NCI-H128 (cell line): ENCODE measurements at regions not wholly inside any gene's neighbourhood (a gene's known extent, or its start where the extent isn't known, plus 50 kb on each side); places are given as distances from the start of the nearest gene placed in this dataset.
"Not testable (repeated sequence)": the region's sequence is repeated elsewhere in the genome, so short reads cannot be mapped to it uniquely, and the experiment has no call there.

Experiments used
- DNase-seq: peaks from one replicate; lab custom pipeline; 2025; ENCODE audit not compliant: unreplicated experiment; lab: John Stamatoyannopoulos, UW

- DNase-seq, result no peak
These were observed 119.0 kb upstream of the LIFR start for GRCh38 chr5:38675443-38675842.

DNA sequence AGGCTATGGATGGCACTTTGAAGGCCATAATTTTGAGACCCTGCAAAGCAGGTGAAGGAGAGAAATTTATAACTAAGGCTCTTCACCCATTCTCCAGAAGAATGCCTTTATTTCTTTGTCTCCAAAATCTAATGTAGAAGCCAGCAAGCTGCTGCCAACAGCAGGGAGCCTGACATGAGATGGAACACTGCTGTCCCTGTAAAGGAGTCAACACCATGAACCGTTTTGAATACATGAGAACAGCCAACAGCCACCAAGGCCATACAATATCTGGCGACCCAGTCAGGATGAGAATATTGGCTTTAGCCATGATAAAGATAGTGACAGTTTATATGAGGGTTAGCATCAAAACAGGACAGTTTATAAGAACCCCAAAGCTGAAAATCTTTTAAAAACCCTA is 121.2 kb upstream of the LIFR start:
- no peak for DNase-seq

DNA sequence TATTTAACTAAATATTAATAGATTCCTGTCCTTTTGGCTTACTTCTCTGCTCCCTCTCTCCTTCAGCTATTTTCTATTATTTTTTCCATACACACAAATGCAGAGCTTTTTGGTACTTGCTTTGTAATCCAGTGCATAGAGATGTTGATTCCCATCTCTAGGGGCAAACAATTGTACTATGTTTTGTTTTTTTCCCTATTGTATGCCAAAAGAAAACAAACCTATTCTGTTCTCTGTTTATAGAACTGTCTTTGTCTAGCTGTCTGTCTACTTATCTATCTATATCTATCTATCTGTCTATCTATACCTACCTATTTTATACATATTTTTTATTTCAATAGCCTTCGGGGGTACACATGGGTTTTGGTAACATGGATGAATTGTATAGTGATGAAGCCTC is 121.6 kb upstream of the LIFR start:
- no peak for DNase-seq

DNA sequence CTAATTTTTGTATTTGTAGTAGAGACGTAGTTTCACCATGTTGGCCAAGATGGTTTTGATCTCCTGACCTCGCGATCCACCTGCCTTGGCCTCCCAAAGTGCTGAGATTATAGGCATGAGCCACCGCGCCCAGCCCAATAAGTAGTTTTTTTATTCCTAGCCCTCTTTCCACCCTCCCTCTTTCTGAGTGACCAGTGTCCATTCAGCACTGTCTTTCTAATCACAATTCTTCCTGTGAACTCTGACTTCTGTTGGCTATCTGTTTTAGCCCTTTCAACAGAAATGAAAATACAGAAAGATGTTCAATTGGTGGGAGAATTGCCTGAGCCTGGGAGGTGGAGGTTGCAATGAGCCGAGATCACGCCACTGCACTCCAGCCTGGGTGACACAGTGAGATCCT is 122.3 kb upstream of the LIFR start:
- DNase-seq, result not testable (repeated sequence)

DNA sequence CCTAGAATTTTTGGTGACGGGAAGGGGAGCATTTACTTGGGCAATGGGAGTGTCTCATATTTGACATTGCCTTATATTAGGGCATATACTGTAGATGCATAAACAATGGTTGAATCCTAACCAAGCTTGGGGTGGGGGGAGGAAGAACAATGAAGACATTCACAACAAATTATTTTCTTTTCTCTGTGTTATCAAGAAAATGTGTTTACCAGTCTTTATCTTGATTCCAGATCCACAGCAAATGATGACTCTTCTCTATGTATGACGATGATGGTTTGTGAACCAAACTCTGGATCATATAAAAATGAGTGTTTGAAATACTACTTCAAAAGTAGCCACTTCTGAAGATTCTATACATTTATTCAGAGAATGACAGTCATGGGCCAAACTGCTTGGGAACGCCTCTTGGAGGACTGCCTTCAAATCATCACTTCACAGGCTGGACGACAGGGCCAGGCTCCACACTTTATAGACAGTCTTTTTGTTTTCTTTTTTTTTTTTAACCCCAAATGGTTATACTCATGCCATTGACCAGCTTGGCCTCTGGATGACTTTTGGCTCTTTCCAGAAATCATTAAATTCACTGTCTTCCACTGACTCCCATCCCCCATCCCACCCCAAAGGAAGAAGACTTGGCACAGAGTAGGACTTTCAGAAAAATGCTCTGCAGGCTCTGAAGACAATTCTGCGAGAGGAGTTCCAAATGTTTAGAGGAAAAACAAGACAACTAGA is 123.8 kb upstream of the LIFR start:
- DNase-seq, result no peak

GRCh38 chr5:38681029-38681706 is 124.7 kb upstream of the LIFR start:
- DNase-seq, result no peak

DNA sequence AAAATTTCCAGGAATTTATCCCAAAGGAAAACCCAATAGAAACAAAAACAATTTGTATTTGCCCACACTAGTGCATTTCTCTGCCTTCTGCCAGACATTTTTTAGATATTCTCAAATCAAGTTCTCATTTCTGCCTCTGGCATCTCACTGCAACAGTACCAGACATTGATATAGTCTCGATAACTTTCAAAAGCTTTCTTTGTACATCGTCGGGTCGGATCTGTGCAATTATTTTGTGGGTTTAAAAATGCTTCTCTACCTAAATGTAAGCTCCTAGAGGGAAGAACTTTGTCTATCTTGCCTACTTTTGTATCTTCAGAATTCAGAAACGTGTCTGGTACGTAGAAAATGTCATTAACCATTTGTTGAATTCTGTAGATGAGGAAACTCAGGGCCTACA is 125.5 kb upstream of the LIFR start:
- DNase-seq, result no peak

DNA sequence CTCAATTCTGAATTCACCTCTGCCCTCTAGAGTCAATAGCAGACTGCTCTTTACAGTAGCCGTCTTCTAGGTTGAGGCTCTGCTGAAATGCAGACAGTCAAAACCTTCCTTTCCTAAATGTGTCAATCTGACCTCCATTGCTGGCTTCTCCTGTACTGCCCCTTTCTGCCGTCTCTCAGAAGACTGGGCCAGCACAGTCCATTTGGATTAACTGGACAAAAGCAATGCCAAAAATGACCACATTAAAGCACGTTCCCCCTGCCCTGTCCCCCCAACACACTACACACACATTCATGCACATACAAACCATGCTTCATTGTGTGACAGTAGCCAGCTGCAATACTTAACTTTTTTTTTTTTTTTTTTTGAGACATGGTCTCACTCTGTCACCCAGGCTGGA is 130.2 kb upstream of the LIFR start:
- no peak for DNase-seq

- no peak for DNase-seq
These were observed 135.9 kb upstream of the LIFR start for GRCh38 chr5:38692346-38692745.

- DNase-seq, result no peak
These were observed 136.5 kb upstream of the LIFR start for GRCh38 chr5:38692781-38693527.

- DNase-seq, result no peak
These were observed 138.8 kb upstream of the LIFR start for GRCh38 chr5:38695021-38695958.

DNA sequence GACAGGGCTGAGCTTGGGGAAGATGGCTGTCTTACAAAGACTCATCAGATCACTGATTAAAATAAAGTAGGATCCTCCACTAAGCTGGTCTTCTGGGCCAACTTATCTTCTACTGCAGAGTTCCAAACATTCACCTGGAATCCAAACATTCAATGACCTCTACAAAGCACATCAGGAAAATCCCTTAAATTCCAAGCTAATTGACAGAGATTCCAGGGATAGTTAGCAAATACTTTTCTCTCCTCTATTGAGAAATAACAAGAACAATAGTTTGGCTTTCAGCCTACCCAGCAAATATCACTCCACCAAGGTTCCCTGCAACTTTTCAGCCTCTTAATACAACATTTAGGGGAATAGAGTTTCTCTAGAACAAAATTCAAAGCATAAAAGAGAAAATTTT is 140.6 kb upstream of the LIFR start:
- DNase-seq, result no peak

DNA sequence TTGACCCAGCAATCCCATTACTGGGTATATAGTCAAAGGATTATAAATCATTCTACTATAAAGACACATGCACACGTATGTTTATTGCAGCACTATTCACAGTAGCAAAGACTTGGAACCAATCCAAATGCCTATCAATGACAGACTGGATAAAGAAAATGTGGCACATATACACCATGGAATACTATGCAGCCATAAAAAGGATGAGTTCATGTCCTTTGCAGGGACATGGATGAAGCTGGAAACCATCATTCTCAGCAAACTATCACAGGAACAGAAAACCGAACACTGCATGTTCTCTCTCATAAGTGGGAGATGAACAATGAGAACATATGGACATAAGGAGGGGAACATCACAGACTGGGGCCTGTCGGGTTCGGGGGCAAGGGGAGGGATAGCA is 140.3 kb upstream of the OSMR start:
- DNase-seq, result not testable (repeated sequence)

GRCh38 chr5:38706376-38706775 is 139.4 kb upstream of the OSMR start:
- no peak for DNase-seq

DNA sequence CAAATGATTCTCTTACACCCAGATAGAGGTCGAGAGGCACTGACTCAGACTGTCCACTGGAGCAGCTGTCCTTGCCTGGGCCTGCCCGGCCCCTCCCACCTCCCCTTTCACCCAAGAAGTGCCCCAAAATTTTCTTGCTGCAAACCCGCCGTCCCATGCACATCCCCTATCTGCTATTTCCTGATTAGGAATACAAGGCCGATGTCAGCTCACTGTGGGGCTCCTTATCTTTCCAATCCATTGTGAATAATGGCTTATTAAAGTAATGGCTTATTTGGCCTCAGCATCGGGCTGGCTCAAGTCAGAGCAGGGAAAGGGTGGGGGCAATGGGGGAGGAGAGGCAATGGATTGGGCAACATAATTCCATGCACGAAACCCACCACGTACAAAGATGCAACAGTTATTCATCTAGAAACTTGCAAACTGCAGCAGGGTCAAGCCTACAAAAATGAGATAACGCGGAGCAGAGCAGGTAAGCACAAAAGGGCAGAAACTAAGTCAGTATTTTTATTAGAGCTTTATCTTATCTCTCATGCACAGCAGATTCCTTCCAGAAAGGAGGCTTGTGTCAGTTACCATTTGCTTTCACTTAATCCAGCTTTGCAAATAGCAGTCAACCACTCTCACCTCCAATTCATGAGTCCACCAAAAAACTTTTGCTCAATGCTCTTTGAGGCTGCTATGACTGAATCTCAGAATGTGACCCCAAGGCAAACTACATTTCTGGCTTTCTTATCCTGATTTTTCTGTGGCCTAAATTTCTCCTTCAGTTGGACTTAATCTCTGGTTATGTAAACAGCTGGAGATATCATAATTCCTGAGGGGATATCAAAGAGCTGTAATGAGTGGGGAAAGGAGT is 138.2 kb upstream of the OSMR start:
- DNase-seq, result no peak

- no peak for DNase-seq
These were observed 136.0 kb upstream of the OSMR start for GRCh38 chr5:38709678-38710306.

- DNase-seq, result no peak
These were observed 135.2 kb upstream of the OSMR start for GRCh38 chr5:38710627-38711026.

- no peak for DNase-seq
These were observed 133.4 kb upstream of the OSMR start for GRCh38 chr5:38712391-38712790.

DNA sequence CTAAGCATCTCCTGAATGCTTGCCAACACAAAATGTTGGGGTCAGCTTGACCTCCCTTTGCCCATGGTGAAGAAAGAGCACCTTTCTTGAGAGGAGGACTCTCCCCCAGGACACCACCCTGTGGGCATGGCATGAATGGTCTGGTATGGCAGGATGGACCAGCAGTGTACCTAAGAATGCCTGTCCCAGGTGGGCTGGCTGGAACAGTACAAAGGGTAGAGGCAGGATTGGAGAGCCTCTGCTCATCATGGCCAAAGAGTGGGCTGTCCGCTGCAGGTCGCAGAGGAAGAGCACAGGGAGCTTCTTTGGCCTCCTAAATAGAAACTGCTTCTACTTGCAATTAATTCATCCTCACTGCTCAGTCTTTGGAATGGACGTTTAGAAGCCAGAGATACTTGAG is 131.6 kb upstream of the OSMR start:
- no peak for DNase-seq
